Mesenteric fat pad (tissue), 1 donor: ENCODE measurements at regions not wholly inside any gene's neighbourhood (a gene's known extent, or its start where the extent isn't known, plus 50 kb on each side); places are given as distances from the start of the nearest gene placed in this dataset.

Experiments used
- DNase-seq: peaks from one replicate; pipeline ENCODE4 v3.0.0-alpha.2; 2020; ENCODE audit warnings: low spot score
- donor health status: DM: yes; HTN: yes; CAD: no.

DNA sequence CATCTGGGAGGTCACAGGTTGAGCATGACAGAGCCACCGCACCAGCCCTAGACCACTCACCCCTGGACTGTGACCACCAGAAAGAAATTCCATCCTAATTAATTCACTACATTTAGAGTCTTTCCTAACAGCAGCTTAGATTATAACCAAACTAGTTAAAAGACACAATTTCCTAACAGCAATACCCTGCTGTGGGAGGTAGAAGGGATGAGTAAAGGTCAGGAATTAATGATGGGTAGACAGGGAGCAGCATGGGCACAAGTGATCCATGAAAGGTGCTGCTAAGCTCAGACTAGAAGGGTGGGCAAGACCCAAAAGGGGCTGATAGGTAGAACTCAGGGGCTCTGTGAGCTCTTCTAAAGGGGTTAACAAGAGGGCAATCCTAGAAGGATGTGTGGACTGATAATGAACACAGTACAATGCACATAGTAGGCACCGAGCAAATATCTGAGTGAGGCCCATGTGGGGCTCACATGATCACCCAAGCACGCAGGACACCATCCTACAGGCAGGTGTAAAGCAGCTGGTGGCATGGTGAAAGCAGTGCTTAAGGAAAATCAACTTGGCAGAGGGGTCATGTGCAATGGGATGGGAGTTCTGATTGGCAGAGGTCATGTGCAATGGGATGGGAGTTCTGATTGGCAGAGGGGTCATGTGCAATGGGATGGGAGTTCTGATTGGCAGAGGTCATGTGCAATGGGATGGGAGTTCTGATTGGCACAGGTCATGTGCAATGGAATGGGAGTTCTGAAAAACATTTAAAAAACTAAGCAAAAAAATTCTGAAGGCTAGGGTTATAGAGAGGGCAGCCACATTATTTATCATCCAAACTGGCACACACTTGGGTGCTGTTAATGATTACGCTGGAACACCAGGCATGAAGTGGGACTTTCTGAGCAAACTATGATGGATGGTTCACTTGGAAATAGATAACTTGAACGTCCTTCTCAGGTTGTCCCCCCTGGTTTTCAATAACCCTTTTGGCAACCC is 188.2 kb upstream of the FOXQ1 start:
- no peak for DNase-seq

- DNase-seq, result no peak
These were observed 189.8 kb upstream of the FOXQ1 start for GRCh38 chr6:1122083-1122482.

- no peak for DNase-seq
These were observed 193.6 kb upstream of the FOXQ1 start for GRCh38 chr6:1118287-1118647.

DNA sequence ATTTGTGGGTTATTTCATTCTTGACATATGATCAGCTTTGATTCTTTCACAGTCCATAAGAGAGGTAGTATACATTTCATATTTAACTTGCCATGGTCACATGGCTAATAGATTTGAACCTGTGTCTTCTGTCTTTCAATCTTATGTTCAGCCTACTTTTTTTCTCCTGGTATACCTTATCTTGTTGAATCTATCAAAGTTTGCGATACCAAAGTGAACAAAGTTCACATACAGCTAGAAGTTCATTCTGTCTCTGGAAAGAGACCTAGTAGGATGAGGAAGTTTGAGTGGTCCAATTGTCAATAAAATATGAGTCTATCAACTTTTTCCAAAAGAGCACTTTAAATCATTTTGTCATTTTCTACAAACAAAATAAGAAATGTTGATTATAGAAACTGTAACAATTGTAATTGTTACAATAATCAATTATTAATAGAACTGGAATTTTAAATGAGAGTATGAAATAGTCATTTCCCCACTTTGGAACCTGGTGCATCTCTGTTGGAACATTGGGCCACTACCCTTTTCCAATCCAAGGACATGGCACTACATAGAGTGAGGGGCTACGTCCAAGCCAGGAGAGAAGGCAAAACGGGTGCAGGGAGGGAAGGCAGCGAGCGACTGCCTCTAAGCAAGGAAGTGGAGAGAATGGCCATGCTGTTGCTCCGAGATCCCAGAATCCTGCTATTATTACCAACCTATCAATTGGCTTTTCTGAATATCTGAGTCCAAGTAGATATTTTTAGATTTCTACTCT is 194.2 kb upstream of the FOXQ1 start:
- no peak for DNase-seq

- DNase-seq, result no peak
These were observed 195.7 kb upstream of the FOXQ1 start for GRCh38 chr6:1116149-1116548.

GRCh38 chr6:1113916-1114540 is 197.9 kb upstream of the FOXQ1 start:
- no peak for DNase-seq

GRCh38 chr6:1111361-1111760 is 200.5 kb upstream of the FOXQ1 start:
- no peak for DNase-seq

DNA sequence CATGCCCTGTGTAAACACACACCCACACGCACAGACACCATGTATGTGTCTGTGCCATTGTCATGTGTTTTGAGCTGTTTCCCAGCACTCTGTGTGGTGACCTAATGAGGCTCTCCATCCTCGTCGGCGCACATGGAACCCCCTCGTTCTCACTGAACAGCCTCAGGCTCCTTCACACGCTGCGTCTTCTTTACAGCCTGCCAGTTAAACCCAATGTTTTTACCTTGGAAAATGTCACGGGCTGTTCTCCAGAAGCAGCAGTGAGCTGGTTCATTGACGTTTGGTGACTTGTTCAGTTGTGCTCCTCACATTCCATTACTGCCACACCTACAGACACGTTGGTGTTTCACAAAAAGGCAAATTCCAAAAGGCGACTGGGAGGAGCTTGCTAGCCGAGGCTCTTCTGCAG is 201.0 kb upstream of the FOXQ1 start:
- DNase-seq, result no peak

DNA sequence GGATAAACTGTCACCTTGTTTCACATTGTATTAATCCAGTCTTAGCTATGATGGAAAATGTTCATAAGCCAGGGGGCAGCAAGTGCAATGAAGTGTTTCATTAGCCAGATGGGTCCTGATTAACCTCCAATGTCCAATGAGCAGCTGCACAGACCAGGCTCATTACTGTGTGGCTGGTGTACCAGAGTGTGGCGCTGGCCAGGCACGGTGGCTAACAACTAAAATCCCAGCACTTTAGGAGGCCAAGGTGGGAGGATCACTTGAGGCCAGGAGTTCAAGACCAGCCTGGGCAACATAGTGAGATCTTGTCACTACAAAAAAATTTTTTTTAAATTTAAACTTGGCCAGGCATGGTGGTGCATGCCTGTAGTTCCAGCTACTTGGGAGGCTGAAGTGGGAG is 201.7 kb upstream of the FOXQ1 start:
- no peak for DNase-seq

DNA sequence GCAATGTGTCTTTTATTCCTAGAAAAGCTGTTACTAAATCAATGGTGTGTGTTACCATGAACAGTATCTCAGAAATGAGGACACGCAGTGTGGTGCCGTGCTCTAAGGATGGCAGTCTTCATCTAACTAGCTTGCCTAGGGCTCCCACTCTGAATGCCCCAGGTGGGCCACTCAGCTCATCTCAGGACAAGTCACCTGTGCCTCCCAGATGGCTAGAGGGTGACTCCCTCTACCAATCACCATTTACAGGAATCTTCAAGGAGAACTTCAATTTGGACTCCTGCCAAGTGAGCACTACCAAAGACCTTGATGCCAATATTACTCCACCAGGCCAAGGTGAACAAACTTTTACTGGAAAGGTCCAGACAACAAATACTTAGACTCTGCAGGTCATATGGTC is 202.8 kb upstream of the FOXQ1 start:
- DNase-seq, result no peak

- no peak for DNase-seq
These were observed 203.7 kb upstream of the FOXQ1 start for GRCh38 chr6:1108198-1108597.

- no peak for DNase-seq
These were observed 204.3 kb upstream of the FOXQ1 start for GRCh38 chr6:1107578-1107977.

DNA sequence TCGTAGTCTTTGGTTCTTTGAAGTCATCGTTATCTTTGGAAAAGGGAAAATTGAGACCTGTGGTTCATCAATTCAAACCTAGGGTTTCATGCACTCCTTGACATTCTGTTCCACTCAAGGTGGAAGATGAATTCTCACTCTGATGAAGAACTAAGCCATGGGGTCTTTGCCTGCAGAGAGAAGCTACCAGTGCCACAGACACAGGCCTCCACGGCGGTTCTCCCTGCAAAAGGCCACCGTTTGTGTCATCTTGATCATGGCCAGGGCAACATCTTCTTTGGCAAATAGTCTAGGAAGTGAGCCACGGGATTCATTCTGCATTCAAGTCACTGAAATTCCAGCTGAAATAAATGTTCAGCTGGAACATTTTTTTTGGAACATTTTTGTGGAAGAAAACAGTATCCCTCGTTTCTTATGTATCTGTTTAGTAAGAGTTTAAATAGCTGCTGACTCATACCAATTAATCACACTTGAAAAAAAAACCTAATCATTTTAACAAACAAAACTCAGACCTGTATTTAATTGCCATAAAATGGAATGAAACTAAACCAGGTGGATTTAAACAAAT is 206.0 kb upstream of the FOXQ1 start:
- no peak for DNase-seq

DNA sequence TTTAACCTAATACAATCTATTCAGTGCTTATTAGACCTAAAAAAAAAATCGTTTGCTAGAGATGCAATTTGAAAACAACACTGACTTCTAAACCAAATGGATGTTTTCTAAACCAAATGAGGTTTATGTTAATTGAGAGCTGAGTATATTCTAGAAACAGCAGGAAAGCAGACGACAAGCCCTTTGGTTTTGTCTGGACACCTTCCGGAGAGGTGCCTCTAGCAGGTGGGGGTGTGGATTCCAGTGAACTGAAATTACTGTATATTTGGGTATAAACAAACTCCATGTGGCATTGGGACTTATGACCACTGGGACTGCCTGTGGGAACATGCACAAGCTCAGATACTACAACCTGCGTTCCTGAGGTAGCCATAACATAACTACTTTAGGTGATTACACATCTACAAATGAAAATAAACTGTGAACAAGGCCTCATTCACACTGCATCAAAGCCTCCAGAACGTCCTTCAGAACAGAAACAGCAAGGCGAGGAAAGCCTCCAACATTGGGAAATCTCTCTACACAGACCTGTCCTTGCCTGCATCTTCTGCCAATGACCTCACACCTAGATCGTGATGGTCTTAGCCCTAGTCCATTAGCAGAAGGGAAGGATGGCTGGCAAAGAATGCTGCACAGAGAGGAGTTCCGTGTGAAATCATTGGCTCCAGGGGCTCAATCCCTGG is 206.8 kb upstream of the FOXQ1 start:
- no peak for DNase-seq

DNA sequence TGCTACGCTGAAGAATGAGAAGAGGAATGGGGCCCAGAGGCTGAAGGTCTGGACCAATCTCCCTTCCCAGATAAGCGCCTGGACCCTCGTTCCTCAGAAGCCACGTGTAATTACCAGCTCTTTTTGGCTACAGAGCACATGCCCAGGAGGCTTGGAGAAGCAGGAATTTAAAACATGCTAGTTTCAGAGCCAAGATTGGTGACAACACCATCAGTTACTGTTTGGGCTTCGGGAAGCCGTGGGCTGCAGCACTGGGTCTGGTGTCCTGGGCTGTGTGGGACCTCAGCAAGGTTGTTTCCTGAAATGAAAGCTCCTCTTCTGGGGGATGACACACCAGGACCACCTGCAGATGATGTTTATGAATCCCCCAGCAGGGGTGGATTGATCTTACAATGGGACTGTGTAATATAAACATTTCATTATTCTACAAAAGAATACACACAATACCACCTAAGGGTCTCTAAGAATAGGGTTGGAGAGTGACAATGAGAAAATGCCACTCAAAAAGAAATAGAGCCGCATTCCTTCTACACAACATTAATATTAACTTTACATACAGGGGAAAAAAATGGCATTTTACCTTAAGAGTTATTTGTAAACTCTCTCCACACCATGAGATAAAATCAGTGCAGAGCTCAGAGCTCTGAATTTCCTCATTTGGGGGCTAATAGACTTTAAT is 207.8 kb upstream of the FOXQ1 start:
- DNase-seq, result no peak

DNA sequence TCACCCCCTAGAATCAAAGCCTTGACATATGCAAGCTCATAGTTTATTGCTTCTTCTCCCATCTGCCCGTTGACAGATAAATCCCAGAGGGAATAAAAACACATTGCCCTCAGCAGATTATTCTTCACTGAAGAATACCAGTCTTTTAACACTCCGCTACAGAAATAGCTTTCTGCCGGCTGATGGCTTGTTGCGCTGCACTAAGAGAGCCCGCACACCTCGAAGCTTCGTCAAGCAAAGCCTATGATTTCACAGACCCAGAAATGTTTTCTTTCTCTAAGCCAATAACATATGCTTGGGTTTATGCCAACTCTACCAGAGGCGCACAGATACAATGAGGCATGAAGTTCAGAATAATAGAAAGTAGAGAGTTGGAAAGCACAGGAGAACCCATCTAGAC is 208.9 kb upstream of the FOXQ1 start:
- no peak for DNase-seq

DNA sequence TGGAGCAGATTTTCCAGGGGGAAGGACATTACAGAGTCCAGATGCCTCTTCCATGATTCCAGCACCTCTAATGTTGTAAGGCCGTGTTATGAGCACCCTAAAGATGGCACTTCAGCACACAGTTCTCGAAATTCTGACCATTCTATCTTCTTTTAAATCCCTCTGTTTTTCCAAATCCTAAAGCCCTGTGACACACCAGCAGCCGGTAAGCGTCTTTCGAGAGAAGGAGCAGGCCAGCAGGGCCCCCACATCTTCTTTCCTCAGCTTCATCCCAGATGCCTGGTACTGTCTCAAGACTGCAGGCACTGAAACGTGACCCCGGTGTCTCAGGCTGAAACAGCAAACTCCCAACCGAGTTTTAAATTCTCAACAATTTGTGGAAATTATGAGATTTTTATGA is 211.6 kb upstream of the FOXQ1 start:
- no peak for DNase-seq

- no peak for DNase-seq
These were observed 212.6 kb upstream of the FOXQ1 start for GRCh38 chr6:1099264-1099663.

DNA sequence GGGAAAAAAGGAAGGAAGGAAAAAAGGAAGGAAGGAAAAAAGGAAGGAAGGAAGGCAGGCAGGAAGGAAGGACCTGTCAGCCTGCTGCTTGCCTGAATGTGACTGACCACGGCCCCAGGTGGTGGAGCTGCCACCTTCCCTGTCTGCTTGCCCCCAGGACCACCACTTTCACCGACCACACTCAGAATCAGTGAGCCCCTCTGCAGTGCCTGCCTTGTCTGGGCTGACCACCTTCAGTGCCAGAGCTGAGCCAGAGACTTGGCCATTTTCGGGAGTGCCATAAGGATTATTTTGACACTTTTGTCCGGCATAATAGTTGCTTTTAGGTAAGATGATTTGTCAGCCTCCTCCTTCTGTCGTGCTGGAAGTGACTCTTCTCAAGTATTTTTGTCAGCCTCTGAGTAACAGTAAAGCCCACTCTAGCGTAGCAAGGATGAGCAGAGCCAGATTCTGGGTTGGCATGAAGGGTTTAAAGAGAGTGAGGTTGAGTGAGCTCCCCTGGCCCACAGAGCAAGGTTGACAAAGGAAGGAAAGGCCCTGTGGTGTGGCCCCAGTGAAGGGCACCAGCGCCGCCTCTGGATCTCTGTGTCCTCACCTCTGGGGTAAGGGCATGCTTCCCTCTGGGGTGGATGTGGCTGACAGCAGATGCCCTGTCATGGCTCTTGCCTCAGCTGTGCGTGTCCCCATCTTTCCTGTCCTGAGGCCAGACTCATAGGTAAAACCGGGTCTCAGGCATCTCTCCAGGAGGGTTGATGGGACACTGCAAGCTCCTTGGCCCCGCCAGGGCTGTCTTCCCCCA is 214.7 kb upstream of the FOXQ1 start:
- DNase-seq, result no peak

DNA sequence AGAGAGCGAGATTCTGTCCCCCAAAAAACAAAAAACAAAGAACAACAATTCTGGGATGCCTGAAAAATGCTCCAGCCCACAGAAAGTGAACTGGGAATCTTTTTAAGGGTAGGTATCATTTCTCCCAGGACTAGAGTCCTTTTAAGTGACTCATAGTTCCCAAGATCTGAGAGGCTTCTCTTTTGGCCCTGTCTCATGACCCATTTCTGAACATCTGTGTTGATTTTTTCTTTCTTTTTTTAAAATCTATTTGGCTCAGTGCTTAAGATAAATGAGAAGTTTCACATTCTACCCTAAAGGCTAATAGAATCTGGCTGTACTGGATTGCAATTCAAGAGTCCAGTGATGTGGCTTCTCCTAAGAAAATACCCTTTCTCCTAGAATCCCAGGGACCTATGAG is 217.6 kb upstream of the FOXQ1 start:
- no peak for DNase-seq
